VCaP (cell line): ENCODE measurements at regions not wholly inside any gene's neighbourhood (a gene's known extent, or its start where the extent isn't known, plus 50 kb on each side); places are given as distances from the start of the nearest gene placed in this dataset.
A peak's percentile ranks its signal among the peaks of the same experiment; 100 is the strongest.

ENCODE experiments used
- H3K27ac ChIP-seq: fragments of 450-650 bp; 2 replicates; pipeline ENCODE4 v1.5.1; 2017
- CTCF ChIP-seq: fragments of 450-650 bp; conservative IDR thresholded peaks from 2 replicates; pipeline ENCODE4 v1.5.1; 2017; ENCODE audit warnings: mild to moderate bottlenecking, moderate library complexity

- no peak overlapping the region for H3K27ac ChIP-seq
- TF ChIP-seq CTCF = no peak
These were observed 604.6 kb downstream of the RAB28 start for GRCh38 chr4:12879496-12879895.

GRCh38 chr4:12875640-12876243 lies 608.4 kb downstream of the RAB28 start:
- TF ChIP-seq CTCF = no peak
- H3K27ac ChIP-seq = no peak overlapping the region

- no peak overlapping the region for H3K27ac ChIP-seq
- TF ChIP-seq CTCF = no peak
These were observed 610.8 kb downstream of the RAB28 start for GRCh38 chr4:12873351-12873750.

- no peak for TF ChIP-seq CTCF
- H3K27ac ChIP-seq = peak overlapping the region; percentile 43; the same call in 1 of the 2 replicates
These were observed 622.7 kb downstream of the RAB28 start for GRCh38 chr4:12861422-12861821.

- H3K27ac ChIP-seq = no peak overlapping the region
- peak; percentile 80 for TF ChIP-seq CTCF
These were observed 631.5 kb downstream of the RAB28 start for GRCh38 chr4:12852338-12853307.

GRCh38 chr4:12846368-12846767 lies 637.8 kb downstream of the RAB28 start:
- no peak for TF ChIP-seq CTCF

GRCh38 chr4:12844141-12844540 lies 640.0 kb downstream of the RAB28 start:
- no peak overlapping the region for H3K27ac ChIP-seq

More at GRCh38 chr4:12846368-12846767, 637.8 kb downstream of the RAB28 start:
- no peak overlapping the region for H3K27ac ChIP-seq

More at GRCh38 chr4:12844141-12844540, 640.0 kb downstream of the RAB28 start:
- TF ChIP-seq CTCF = no peak
